HG02852 (cell line): ENCODE measurements at regions not wholly inside any gene's neighbourhood (a gene's known extent, or its start where the extent isn't known, plus 50 kb on each side); places are given as distances from the start of the nearest gene placed in this dataset.
A peak's percentile ranks its signal among the peaks of the same experiment; 100 is the strongest.

ENCODE experiments used
- ATAC-seq: cut with Tn5 transposase; IDR thresholded peaks from one replicate; pipeline ENCODE4 v1.9.1; 2021; ENCODE audit warnings: mild to moderate bottlenecking, moderate library complexity; ENCODE audit not compliant: unreplicated experiment

GRCh38 chr6:81822568-81822967 lies 70.1 kb upstream of the TENT5A start:
- ATAC-seq: no peak

- no peak for ATAC-seq
Observed at GRCh38 chr6:81821449-81821848, 69.0 kb upstream of the TENT5A start.

GRCh38 chr6:81820980-81821379 lies 68.5 kb upstream of the TENT5A start:
- no peak for ATAC-seq

- no peak for ATAC-seq
Observed at GRCh38 chr6:81820422-81820821, 67.9 kb upstream of the TENT5A start.

GRCh38 chr6:81819767-81820166 lies 67.3 kb upstream of the TENT5A start:
- no peak for ATAC-seq

- peak; percentile 51 for ATAC-seq
Observed at GRCh38 chr6:81818901-81819361, 66.5 kb upstream of the TENT5A start.

GRCh38 chr6:81816380-81816779 lies 63.9 kb upstream of the TENT5A start:
- ATAC-seq: no peak

- no peak for ATAC-seq
Observed at GRCh38 chr6:81814370-81815076, 62.0 kb upstream of the TENT5A start.

GRCh38 chr6:81813305-81813704 lies 60.8 kb upstream of the TENT5A start:
- ATAC-seq: no peak

GRCh38 chr6:81812401-81812800 lies 59.9 kb upstream of the TENT5A start:
- ATAC-seq: no peak

GRCh38 chr6:81808851-81809570 lies 56.5 kb upstream of the TENT5A start:
- no peak for ATAC-seq

- no peak for ATAC-seq
Observed at GRCh38 chr6:81806793-81807565, 54.5 kb upstream of the TENT5A start.

- no peak for ATAC-seq
Observed at GRCh38 chr6:81802356-81802755, 49.9 kb upstream of the TENT5A start.
